SK-N-SH (cell line): ENCODE measurements at regions not wholly inside any gene's neighbourhood (a gene's known extent, or its start where the extent isn't known, plus 50 kb on each side); places are given as distances from the start of the nearest gene placed in this dataset.

Experiments
- CTCF ChIA-PET: fragments of 300-600, 350-600 bp; formaldehyde crosslinking; extraction: SDS; loops from one replicate; lab custom pipeline; 2021; lab: Yijun Ruan, JAX
- POLR2A ChIA-PET: fragments of 350-600 bp; sonication (Branson Sonifier 250); formaldehyde crosslinking; extraction: SDS; loops from one replicate; lab custom pipeline; 2020; ENCODE audit warnings: antibody characterized with exemption, inconsistent platforms; lab: Yijun Ruan, JAX
- DNase-seq: peaks from one replicate; pipeline ENCODE4 v3.0.0; 2012
- H2AFZ ChIP-seq: fragments of 200-600 bp; sonication (generic); 2 replicates; pipeline ENCODE4 v1.8.1; 2016; ENCODE audit warnings: antibody characterized with exemption, mild to moderate bottlenecking, low read depth
- H3F3A ChIP-seq: fragments of 200-600 bp; sonication (generic); replicated peaks from 2 replicates; pipeline ENCODE3; 2016; ENCODE audit warnings: antibody characterized with exemption, mild to moderate bottlenecking; ENCODE audit not compliant: insufficient read depth
- H3K27ac ChIP-seq, 2 experiments: fragments of 200-500 bp in 1 of 2; fragments of 200-600 bp in 1 of 2; sonication (Bioruptor generic) in 1 of 2; sonication (generic), shearing (Covaris generic) in 1 of 2; 2 replicates each; pipeline versions ENCODE4 v1.5.1 to v1.6.1; 2014 to 2016; ENCODE audit warnings: low read depth in 2 of 2, inconsistent platforms in 1 of 2, low read length in 1 of 2, mild to moderate bottlenecking in 1 of 2, mixed read lengths in 1 of 2
- H3K27me3 ChIP-seq: fragments of 200-600 bp; sonication (generic), shearing (Covaris generic); 2 replicates; pipeline ENCODE4 v1.6.1; 2016; ENCODE audit warnings: mixed run types; ENCODE audit not compliant: insufficient read depth
- H3K36me3 ChIP-seq, 2 experiments: fragments of 200-500 bp in 1 of 2; fragments of 200-600 bp in 1 of 2; sonication (Bioruptor generic) in 1 of 2; sonication (generic) in 1 of 2; replicated peaks in 1 of 2; 2 replicates each; pipeline versions ENCODE3 to v1.5.1; 2014 to 2016; ENCODE audit warnings: low read length in 1 of 2, mild to moderate bottlenecking in 1 of 2; ENCODE audit not compliant: insufficient read depth in 2 of 2, control insufficient read depth in 1 of 2
- H3K4me1 ChIP-seq, 2 experiments: fragments of 200-500 bp in 1 of 2; fragments of 200-600 bp in 1 of 2; sonication (Bioruptor generic) in 1 of 2; sonication (generic), shearing (Covaris generic) in 1 of 2; 2 replicates each; pipeline versions ENCODE4 v1.5.1 to v1.6.1; 2014 to 2016; ENCODE audit warnings: low read depth in 1 of 2, low read length in 1 of 2, mixed run types in 1 of 2; ENCODE audit not compliant: insufficient read depth in 2 of 2, control insufficient read depth in 1 of 2
- H3K4me2 ChIP-seq: fragments of 200-600 bp; sonication (generic), shearing (Covaris generic); 2 replicates; pipeline ENCODE4 v1.6.1; 2017; ENCODE audit warnings: mixed run types
- H3K4me3 ChIP-seq, 2 experiments: fragments of 200-500 bp in 1 of 2; fragments of 200-600 bp in 1 of 2; sonication (Bioruptor generic) in 1 of 2; sonication (generic), shearing (Covaris generic) in 1 of 2; 2 replicates each; pipeline versions ENCODE4 v1.5.1 to v1.8.1; 2014 to 2016; ENCODE audit warnings: low read depth in 2 of 2, inconsistent platforms in 1 of 2, low read length in 1 of 2, mild to moderate bottlenecking in 1 of 2, mixed read lengths in 1 of 2, moderate library complexity in 1 of 2
- H3K79me2 ChIP-seq: fragments of 200-600 bp; sonication (generic); 2 replicates; pipeline ENCODE4 v1.8.1; 2017; ENCODE audit warnings: mild to moderate bottlenecking; ENCODE audit not compliant: insufficient read depth
- H3K9ac ChIP-seq: fragments of 200-600 bp; sonication (generic); 2 replicates; pipeline ENCODE4 v1.6.1; 2017; ENCODE audit warnings: mixed run types
- H3K9me2 ChIP-seq: fragments of 200-600 bp; sonication (generic); 2 replicates; pipeline ENCODE4 v1.6.1; 2017; ENCODE audit warnings: mixed run types
- H3K9me3 ChIP-seq: fragments of 200-600 bp; sonication (generic); 2 replicates; pipeline ENCODE4 v1.6.1; 2017; ENCODE audit warnings: mixed run types, mild to moderate bottlenecking, moderate library complexity
- H4K20me1 ChIP-seq: fragments of 200-600 bp; sonication (generic); 2 replicates; pipeline ENCODE4 v1.6.1; 2017; ENCODE audit warnings: mild to moderate bottlenecking, mixed run types; ENCODE audit not compliant: insufficient read depth
- CTCF ChIP-seq: fragments of 200-600 bp; sonication (generic); IDR thresholded peaks from 2 replicates; pipeline ENCODE4 v1.6.1; 2017; ENCODE audit warnings: antibody characterized with exemption, mild to moderate bottlenecking, moderate library complexity
- EZH2phosphoT487 ChIP-seq: fragments of 200-600 bp; sonication (generic); IDR thresholded peaks from 2 replicates; pipeline ENCODE4 v1.6.1; 2017; ENCODE audit warnings: low read depth, mixed run types, mild to moderate bottlenecking, antibody characterized with exemption, moderate library complexity, borderline replicate concordance
- GATA2 ChIP-seq: sonication (generic); formaldehyde crosslinking; IDR thresholded peaks from 2 replicates; pipeline ENCODE4 v1.5.0; 2020; ENCODE audit warnings: mild to moderate bottlenecking, missing genetic modification reagents
- MAX ChIP-seq: IDR thresholded peaks from 2 replicates; pipeline ENCODE4 v1.4.0; 2012; ENCODE audit warnings: low read depth
- MEF2A ChIP-seq: IDR thresholded peaks from 2 replicates; pipeline ENCODE4 v1.4.0; 2012; ENCODE audit warnings: low read depth, borderline replicate concordance
- MXI1 ChIP-seq: IDR thresholded peaks from 2 replicates; pipeline ENCODE4 v1.6.1; 2012; ENCODE audit warnings: mild to moderate bottlenecking, low read depth, low read length, improper control_type of control experiment
- NFIC ChIP-seq: IDR thresholded peaks from 2 replicates; pipeline ENCODE4 v1.4.0; 2012; ENCODE audit warnings: borderline replicate concordance
- NRF1 ChIP-seq: IDR thresholded peaks from 2 replicates; pipeline ENCODE4 v1.6.1; 2012; ENCODE audit warnings: low read depth, mild to moderate bottlenecking, low read length
- PBX3 ChIP-seq: IDR thresholded peaks from 2 replicates; pipeline ENCODE4; 2012
- POLR2AphosphoS5 ChIP-seq: IDR thresholded peaks from 2 replicates; pipeline ENCODE4 v1.6.1; 2012; ENCODE audit warnings: low read depth, low read length
- RAD21 ChIP-seq: IDR thresholded peaks from 2 replicates; pipeline ENCODE4 v1.6.1; 2012; ENCODE audit warnings: mild to moderate bottlenecking, low read length
- SIN3A ChIP-seq: IDR thresholded peaks from 2 replicates; pipeline ENCODE4 v1.6.1; 2012; ENCODE audit warnings: low read depth, mild to moderate bottlenecking, low read length, moderate library complexity, borderline replicate concordance
- SMC3 ChIP-seq: IDR thresholded peaks from 2 replicates; pipeline ENCODE4 v1.6.1; 2012; ENCODE audit warnings: low read depth, low read length, improper control_type of control experiment
- YY1 ChIP-seq: IDR thresholded peaks from 2 replicates; pipeline ENCODE4 v1.4.0; 2012; ENCODE audit warnings: low read depth, mild to moderate bottlenecking
- WGBS: methylation state at CpG from one replicate; pipeline ENCODE4 v1.1.6; 2017; ENCODE audit warnings: low lambda C conversion rate; 5-methylcytosine and 5-hydroxymethylcytosine counted together

GRCh38 chr5:2627867-2628266 is 123.6 kb downstream of the IRX2 start:
- no peak for TF ChIP-seq MXI1
- no peak for TF ChIP-seq PBX3
- TF ChIP-seq NRF1, result no peak
- no peak for TF ChIP-seq SMC3
- no peak for TF ChIP-seq POLR2AphosphoS5
- no peak for TF ChIP-seq GATA2 (CRISPR knock-in tag)
- 2% methylated on average over 10 of the region's 13 CpGs for WGBS
- Histone ChIP-seq H3K79me2 (no peaks in the 10 kb centered on the region), H3K36me3 (no peaks in the 10 kb centered on the region), H3K9me3 (no peaks in the 10 kb centered on the region), H3K4me2 (no peak overlapping the region), H3K4me3 (no peak overlapping the region), H3K27ac (no peak overlapping the region), H3F3A (no peaks in the 10 kb centered on the region), H3K27me3 (peaks cover 19% of the 10 kb centered on the region), H3K9me2 (no peaks in the 10 kb centered on the region), H2AFZ (no peak overlapping the region), H3K9ac (no peak overlapping the region), H3K4me1 (no peaks in the 10 kb centered on the region), H4K20me1 (no peaks in the 10 kb centered on the region)
- CTCF ChIA-PET, result no interaction called here
- DNase-seq, result no peak
- POLR2A ChIA-PET, result no interaction called here

GRCh38 chr5:2626572-2626971 is 124.9 kb downstream of the IRX2 start:
- H3K4me2 ChIP-seq, result no peak overlapping the region
- H4K20me1 ChIP-seq, result no peaks in the 10 kb centered on the region
- TF ChIP-seq PBX3, result no peak
- no peak overlapping the region for H3K27ac ChIP-seq
- no peaks in the 10 kb centered on the region for H3K4me1 ChIP-seq
- DNase-seq, result no peak
- H3K9me2 ChIP-seq, result no peaks in the 10 kb centered on the region
- no peaks in the 10 kb centered on the region for H3K9me3 ChIP-seq
- H3K79me2 ChIP-seq, result no peaks in the 10 kb centered on the region
- POLR2A ChIA-PET, result no interaction called here
- H3K27me3 ChIP-seq, result peaks cover 6% of the 10 kb centered on the region; the same call in 1 of the 2 replicates
- H2AFZ ChIP-seq, result no peak overlapping the region
- 0% methylated on average over 2 of the region's 2 CpGs for WGBS
- no peaks in the 10 kb centered on the region for H3F3A ChIP-seq
- H3K4me3 ChIP-seq, result no peak overlapping the region
- H3K36me3 ChIP-seq, result no peaks in the 10 kb centered on the region
- H3K9ac ChIP-seq, result no peak overlapping the region
- CTCF ChIA-PET, result interaction anchor here (1.4 kb wide), 1 partner anchor 16 kb away, joined by 3 read pairs; no protein-coding TSS in a partner anchor

- TF ChIP-seq PBX3, result no peak
- TF ChIP-seq SIN3A, result no peak
- no peak for TF ChIP-seq MAX
- no peak for TF ChIP-seq RAD21
- TF ChIP-seq MEF2A, result no peak
- no peak for TF ChIP-seq CTCF
- no peak for TF ChIP-seq NFIC
- no peak for TF ChIP-seq YY1
- no peak for TF ChIP-seq EZH2phosphoT487
- Histone ChIP-seq H3F3A (no peaks in the 10 kb centered on the region), H3K27ac (no peak overlapping the region), H3K9me3 (no peaks in the 10 kb centered on the region), H2AFZ (no peak overlapping the region), H3K9ac (no peak overlapping the region), H3K4me2 (no peak overlapping the region), H3K4me3 (no peak overlapping the region), H3K9me2 (no peaks in the 10 kb centered on the region), H3K4me1 (no peaks in the 10 kb centered on the region), H3K36me3 (no peaks in the 10 kb centered on the region), H3K79me2 (no peaks in the 10 kb centered on the region), H3K27me3 (peaks cover 13% of the 10 kb centered on the region; the same call in 1 of the 2 replicates), H4K20me1 (no peaks in the 10 kb centered on the region)
- no peak for DNase-seq
- ChIA-PET POLR2A (no interaction called here), CTCF (no interaction called here)
- WGBS, result 2% methylated on average over 5 of the region's 5 CpGs
These were observed 128.6 kb downstream of the IRX2 start for GRCh38 chr5:2622866-2623265.
